HG03565 (cell line): ENCODE measurements at regions not wholly inside any gene's neighbourhood (a gene's known extent, or its start where the extent isn't known, plus 50 kb on each side); places are given as distances from the start of the nearest gene placed in this dataset.
A peak's percentile ranks its signal among the peaks of the same experiment; 100 is the strongest.
"Not testable (repeated sequence)": the region's sequence is repeated elsewhere in the genome, so short reads cannot be mapped to it uniquely, and the experiment has no call there.

Source experiments
- ATAC-seq: cut with Tn5 transposase; IDR thresholded peaks from one replicate; pipeline ENCODE4 v1.9.1; 2021; ENCODE audit warnings: mild to moderate bottlenecking, moderate library complexity; ENCODE audit not compliant: unreplicated experiment

- no peak for ATAC-seq
Measured at GRCh38 chr5:117679046-117679445, 1104.4 kb upstream of the SEMA6A start.

- no peak for ATAC-seq
Measured at GRCh38 chr5:117675646-117676045, 1101.0 kb upstream of the SEMA6A start.

GRCh38 chr5:117671551-117671950 is 1096.9 kb upstream of the SEMA6A start:
- ATAC-seq, result no peak

GRCh38 chr5:117667105-117667504 is 1092.5 kb upstream of the SEMA6A start:
- ATAC-seq, result no peak

GRCh38 chr5:117665121-117665520 is 1090.5 kb upstream of the SEMA6A start:
- ATAC-seq, result no peak

- no peak for ATAC-seq
Measured at GRCh38 chr5:117662361-117662760, 1087.7 kb upstream of the SEMA6A start.

- no peak for ATAC-seq
Measured at GRCh38 chr5:117657541-117657940, 1082.9 kb upstream of the SEMA6A start.

GRCh38 chr5:117652958-117653280 is 1078.3 kb upstream of the SEMA6A start:
- ATAC-seq, result no peak

- no peak for ATAC-seq
Measured at GRCh38 chr5:117652036-117652957, 1077.7 kb upstream of the SEMA6A start.

GRCh38 chr5:117649821-117650220 is 1075.2 kb upstream of the SEMA6A start:
- ATAC-seq, result no peak

GRCh38 chr5:117645400-117645799 is 1070.8 kb upstream of the SEMA6A start:
- ATAC-seq, result no peak

GRCh38 chr5:117638581-117638980 is 1064.0 kb upstream of the SEMA6A start:
- no peak for ATAC-seq

GRCh38 chr5:117633093-117633492 is 1058.5 kb upstream of the SEMA6A start:
- ATAC-seq, result no peak

GRCh38 chr5:117624201-117624600 is 1049.6 kb upstream of the SEMA6A start:
- no peak for ATAC-seq

GRCh38 chr5:117623042-117623805 is 1048.6 kb upstream of the SEMA6A start:
- no peak for ATAC-seq

- ATAC-seq, result no peak
Measured at GRCh38 chr5:117621921-117622320, 1047.3 kb upstream of the SEMA6A start.

GRCh38 chr5:117615226-117615625 is 1040.6 kb upstream of the SEMA6A start:
- ATAC-seq, result no peak

GRCh38 chr5:117614408-117614807 is 1039.8 kb upstream of the SEMA6A start:
- no peak for ATAC-seq

GRCh38 chr5:117604845-117605244 is 1030.2 kb upstream of the SEMA6A start:
- ATAC-seq, result no peak

- not testable (repeated sequence) for ATAC-seq
Measured at GRCh38 chr5:117599811-117600210, 1025.2 kb upstream of the SEMA6A start.

GRCh38 chr5:117594166-117594565 is 1019.5 kb upstream of the SEMA6A start:
- no peak for ATAC-seq

- peak; percentile 65 for ATAC-seq
Measured at GRCh38 chr5:117590944-117591343, 1016.3 kb upstream of the SEMA6A start.
